ENCODE measurements at regions not wholly inside any gene's neighbourhood (a gene's known extent, or its start where the extent isn't known, plus 50 kb on each side); places are given as distances from the start of the nearest gene placed in this dataset.

DNA sequence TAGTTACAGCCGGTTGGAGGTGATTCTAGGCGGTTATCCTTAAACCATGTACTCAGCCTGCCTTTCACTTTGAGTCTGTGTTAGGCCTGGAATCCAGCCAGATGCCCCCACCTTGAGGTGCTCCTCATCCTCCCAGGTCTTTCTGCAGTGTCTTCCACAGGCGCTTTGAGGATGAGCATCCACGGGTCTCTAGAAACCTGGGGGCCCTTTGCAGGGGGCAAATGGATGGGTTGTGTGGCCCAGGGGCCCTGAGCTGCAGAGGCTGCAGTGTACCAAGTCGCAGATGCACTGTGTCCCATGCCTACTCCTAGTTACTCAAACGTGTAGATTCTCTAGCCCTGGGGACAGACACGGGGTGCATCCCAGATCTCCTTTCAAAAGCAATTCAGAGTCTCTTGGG lies 242.1 kb upstream of the IRX1 start:
- no peaks in the 10 kb centered on the region for H3K9me2 ChIP-seq (ENCODE audit: insufficient read depth)
- ChIA-PET POLR2A (ENCODE audit: unreplicated experiment) (no interaction called here), CTCF (no interaction called here)
- H3K79me2 ChIP-seq (ENCODE audit: low read depth), result no peaks in the 10 kb centered on the region
- no TSS peak for BruUV-seq (replicated peaks)
- H3F3A ChIP-seq (ENCODE audit: insufficient read depth, low read depth), result no peaks in the 10 kb centered on the region
- H3K27me3 ChIP-seq (ENCODE audit: insufficient read depth, low read depth), result peaks cover 73% of the 10 kb centered on the region
- H3K4me2 ChIP-seq, result no peak overlapping the region
- no peaks in the 10 kb centered on the region for H3K36me3 ChIP-seq (ENCODE audit: low read depth)
- no peak overlapping the region for H2AFZ ChIP-seq
- no peaks in the 10 kb centered on the region for H4K20me1 ChIP-seq (ENCODE audit: insufficient read depth)
- no peak overlapping the region for H3K27ac ChIP-seq
- H3K4me1 ChIP-seq (replicated peaks; ENCODE audit: insufficient read depth), result no peaks in the 10 kb centered on the region
- TF ChIP-seq, protein P1, sequence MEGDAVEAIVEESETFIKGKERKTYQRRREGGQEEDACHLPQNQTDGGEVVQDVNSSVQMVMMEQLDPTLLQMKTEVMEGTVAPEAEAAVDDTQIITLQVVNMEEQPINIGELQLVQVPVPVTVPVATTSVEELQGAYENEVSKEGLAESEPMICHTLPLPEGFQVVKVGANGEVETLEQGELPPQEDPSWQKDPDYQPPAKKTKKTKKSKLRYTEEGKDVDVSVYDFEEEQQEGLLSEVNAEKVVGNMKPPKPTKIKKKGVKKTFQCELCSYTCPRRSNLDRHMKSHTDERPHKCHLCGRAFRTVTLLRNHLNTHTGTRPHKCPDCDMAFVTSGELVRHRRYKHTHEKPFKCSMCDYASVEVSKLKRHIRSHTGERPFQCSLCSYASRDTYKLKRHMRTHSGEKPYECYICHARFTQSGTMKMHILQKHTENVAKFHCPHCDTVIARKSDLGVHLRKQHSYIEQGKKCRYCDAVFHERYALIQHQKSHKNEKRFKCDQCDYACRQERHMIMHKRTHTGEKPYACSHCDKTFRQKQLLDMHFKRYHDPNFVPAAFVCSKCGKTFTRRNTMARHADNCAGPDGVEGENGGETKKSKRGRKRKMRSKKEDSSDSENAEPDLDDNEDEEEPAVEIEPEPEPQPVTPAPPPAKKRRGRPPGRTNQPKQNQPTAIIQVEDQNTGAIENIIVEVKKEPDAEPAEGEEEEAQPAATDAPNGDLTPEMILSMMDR (conservative IDR thresholded peaks at IDR 0.05), result no peak
- no peak for TF ChIP-seq EZH2 (IDR thresholded peaks at IDR 0.05; ENCODE audit: low read depth)
- DNase-seq, result no peak
- no peaks in the 10 kb centered on the region for H3K9me3 ChIP-seq (ENCODE audit: insufficient read depth, low read depth)
- intact Hi-C loops (cut with micrococcal nuclease; ENCODE audit: unreplicated experiment), result no loop called here
- H3K4me3 ChIP-seq, result no peak overlapping the region

DNA sequence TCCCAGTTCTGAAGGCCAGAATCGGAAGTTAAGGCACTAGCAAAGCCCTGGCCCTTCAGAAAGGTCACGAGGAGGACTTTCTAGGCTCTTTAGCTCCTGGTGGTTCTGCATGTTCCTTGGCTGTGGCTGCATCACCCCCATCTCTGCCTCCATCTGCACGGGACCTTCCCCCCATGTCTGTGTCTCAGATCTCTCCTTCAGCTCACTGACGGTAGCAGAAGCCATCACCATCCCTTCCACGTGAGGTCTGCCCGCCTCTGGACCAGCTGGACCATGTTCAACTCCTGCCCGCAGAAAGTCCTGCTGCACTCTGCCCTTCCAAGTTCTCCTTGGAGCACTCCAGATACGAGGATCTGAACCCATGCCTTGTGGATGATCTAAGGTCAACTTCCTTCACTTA lies 242.9 kb upstream of the IRX1 start:
- H3K9me3 ChIP-seq (ENCODE audit: insufficient read depth, low read depth), result no peaks in the 10 kb centered on the region
- H3K4me2 ChIP-seq, result no peak overlapping the region
- ChIA-PET POLR2A (ENCODE audit: unreplicated experiment) (no interaction called here), CTCF (no interaction called here)
- BruUV-seq (replicated peaks), result no TSS peak
- H3F3A ChIP-seq (ENCODE audit: insufficient read depth, low read depth), result no peaks in the 10 kb centered on the region
- H3K9me2 ChIP-seq (ENCODE audit: insufficient read depth), result no peaks in the 10 kb centered on the region
- no peaks in the 10 kb centered on the region for H4K20me1 ChIP-seq (ENCODE audit: insufficient read depth)
- no peaks in the 10 kb centered on the region for H3K4me1 ChIP-seq (replicated peaks; ENCODE audit: insufficient read depth)
- H3K4me3 ChIP-seq, result no peak overlapping the region
- intact Hi-C loops (cut with micrococcal nuclease; ENCODE audit: unreplicated experiment), result no loop called here
- no peak for DNase-seq
- no peak overlapping the region for H2AFZ ChIP-seq
- H3K36me3 ChIP-seq (ENCODE audit: low read depth), result no peaks in the 10 kb centered on the region
- peaks cover 76% of the 10 kb centered on the region for H3K27me3 ChIP-seq (ENCODE audit: insufficient read depth, low read depth)
- no peaks in the 10 kb centered on the region for H3K79me2 ChIP-seq (ENCODE audit: low read depth)
- no peak for TF ChIP-seq EZH2 (IDR thresholded peaks at IDR 0.05; ENCODE audit: low read depth)
- TF ChIP-seq, protein P1 (conservative IDR thresholded peaks at IDR 0.05), result no peak
- H3K27ac ChIP-seq, result no peak overlapping the region

DNA sequence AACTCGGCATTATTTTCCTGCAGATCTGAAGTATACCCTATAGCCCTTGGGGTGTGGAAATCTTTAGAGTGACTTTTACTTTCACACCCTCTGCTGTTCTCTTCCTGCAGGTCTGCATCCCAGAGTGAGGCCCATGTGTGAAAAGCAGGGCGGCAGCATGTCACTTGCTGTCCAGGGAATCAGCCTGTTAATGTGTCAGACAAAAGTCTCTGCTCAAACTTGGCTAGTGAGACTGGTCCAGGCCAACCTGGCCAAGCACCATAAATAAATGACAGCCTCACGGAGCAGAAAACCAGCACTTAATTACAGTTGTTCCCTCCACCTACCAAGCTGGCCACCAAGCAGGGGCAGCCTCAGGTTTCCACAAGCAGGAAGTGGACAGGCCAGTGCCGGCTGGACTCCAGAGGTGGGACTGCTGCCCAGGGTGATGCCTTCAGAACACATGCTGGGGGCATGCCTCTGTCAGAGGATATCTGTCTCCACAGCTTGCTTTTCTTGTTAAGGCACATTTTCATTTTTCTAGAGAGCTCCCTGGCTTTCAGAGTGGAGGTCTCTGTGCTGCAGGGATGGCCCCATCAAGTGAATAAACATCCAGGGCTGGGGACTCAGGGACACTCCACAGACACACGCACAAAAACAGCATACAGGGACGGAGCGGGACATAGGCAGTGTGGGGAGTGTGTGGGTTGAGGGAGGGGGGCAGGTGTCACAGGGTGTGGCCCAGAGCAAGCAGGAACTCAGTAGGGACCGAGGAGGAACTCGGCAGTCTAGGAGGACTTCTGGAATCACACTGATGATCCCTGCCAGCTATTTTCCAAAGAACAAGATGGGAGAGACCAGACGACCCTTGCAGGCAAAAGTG lies 243.8 kb upstream of the IRX1 start:
- no peak for DNase-seq
- no peaks in the 10 kb centered on the region for H3K9me2 ChIP-seq (ENCODE audit: insufficient read depth)
- intact Hi-C loops (cut with micrococcal nuclease; ENCODE audit: unreplicated experiment), result no loop called here
- H3K79me2 ChIP-seq (ENCODE audit: low read depth), result no peaks in the 10 kb centered on the region
- H3K4me2 ChIP-seq, result no peak overlapping the region
- no peak overlapping the region for H2AFZ ChIP-seq
- POLR2A ChIA-PET (ENCODE audit: unreplicated experiment), result no interaction called here
- no peak overlapping the region for H3K4me3 ChIP-seq
- H4K20me1 ChIP-seq (ENCODE audit: insufficient read depth), result no peaks in the 10 kb centered on the region
- peaks cover 76% of the 10 kb centered on the region for H3K27me3 ChIP-seq (ENCODE audit: insufficient read depth, low read depth)
- H3F3A ChIP-seq (ENCODE audit: insufficient read depth, low read depth), result no peaks in the 10 kb centered on the region
- H3K9me3 ChIP-seq (ENCODE audit: insufficient read depth, low read depth), result no peaks in the 10 kb centered on the region
- H3K36me3 ChIP-seq (ENCODE audit: low read depth), result no peaks in the 10 kb centered on the region
- no peak overlapping the region for H3K27ac ChIP-seq
- CTCF ChIA-PET, result no interaction called here
- no TSS peak for BruUV-seq (replicated peaks)
- no peaks in the 10 kb centered on the region for H3K4me1 ChIP-seq (replicated peaks; ENCODE audit: insufficient read depth)
- no peak for TF ChIP-seq EZH2 (IDR thresholded peaks at IDR 0.05; ENCODE audit: low read depth)
- TF ChIP-seq, protein P1 (conservative IDR thresholded peaks at IDR 0.05), result no peak
